Sigmoid colon (tissue), 6 donors: ENCODE measurements at regions not wholly inside any gene's neighbourhood (a gene's known extent, or its start where the extent isn't known, plus 50 kb on each side); places are given as distances from the start of the nearest gene placed in this dataset.

ENCODE experiments used
- DNase-seq: peaks from one replicate; pipeline ENCODE4 v3.0.0-alpha.2; 2019
- H3K27ac ChIP-seq, 4 donors: fragments of 200-600 bp; sonication (generic); one replicate each; pipeline ENCODE4 v1.5.1; 2016 to 2019; ENCODE audit warnings: mild to moderate bottlenecking in 1 of 4
- H3K27me3 ChIP-seq, 3 donors: fragments of 200-600 bp; sonication (generic); one replicate each; pipeline ENCODE4 v1.5.1; 2019; ENCODE audit warnings: mild to moderate bottlenecking in 1 of 3
- H3K36me3 ChIP-seq, 4 donors: fragments of 200-600 bp; sonication (generic); one replicate each; pipeline ENCODE4 v1.5.1; 2016 to 2019
- H3K4me1 ChIP-seq, 4 donors: fragments of 200-600 bp; sonication (generic); one replicate each; pipeline ENCODE4 v1.5.1; 2017 to 2019
- H3K4me3 ChIP-seq, 4 donors: fragments of 200-600 bp; sonication (generic); one replicate each; pipeline ENCODE4 v1.5.1; 2017 to 2019; ENCODE audit warnings: mild to moderate bottlenecking in 2 of 4, moderate library complexity in 1 of 4
- H3K9me3 ChIP-seq, 4 donors: fragments of 200-600 bp in 3 of 4; sonication (generic) in 3 of 4; one replicate each; pipeline versions ENCODE4 v1.5.1 to v1.6.1; 2013 to 2019
- CTCF ChIP-seq, 4 experiments: fragments of 450-650 bp in 3 of 4; fragments of 200-600 bp in 1 of 4; IDR thresholded peaks; one replicate each; pipeline ENCODE4 v1.5.1; 2016 to 2019; ENCODE audit warnings: antibody characterized with exemption in 4 of 4, mild to moderate bottlenecking in 3 of 4, moderate library complexity in 2 of 4
- EP300 ChIP-seq, 4 donors: sonication (generic); formaldehyde crosslinking; IDR thresholded peaks; one replicate each; pipeline ENCODE4 v1.6.1; 2017; ENCODE audit warnings: antibody characterized with exemption in 4 of 4
- POLR2A ChIP-seq, 2 donors: fragments of 450-650 bp; IDR thresholded peaks; one replicate each; pipeline ENCODE4 v1.6.1; 2016; ENCODE audit warnings: antibody characterized with exemption in 2 of 2, mild to moderate bottlenecking in 2 of 2, moderate library complexity in 2 of 2
- POLR2AphosphoS5 ChIP-seq, 4 donors: sonication (generic); formaldehyde crosslinking; IDR thresholded peaks; one replicate each; pipeline ENCODE4 v1.6.1; 2017; ENCODE audit warnings: antibody characterized with exemption in 4 of 4
- WGBS, 2 donors: extraction: QIAGEN DNeasy Blood & Tissue Kit; methylation state at CpG; one replicate each; pipeline ENCODE4 v1.1.7; 2013; 5-methylcytosine and 5-hydroxymethylcytosine counted together
- intact Hi-C: fragments of 100-400 bp; cut with DNase I; formaldehyde crosslinking; loops from one replicate; pipeline ENCODE4 v1.15.1; 2023
- donor health status: healthy with polysubstance abuse.
- donor health status: healthy.

GRCh38 chr1:63032171-63032570 is 248.2 kb downstream of the ATG4C start:
- H3K27me3 ChIP-seq = no peaks in the 10 kb centered on the region
- no peak overlapping the region for H3K27ac ChIP-seq
- no peaks in the 10 kb centered on the region for H3K9me3 ChIP-seq
- H3K4me1 ChIP-seq = no peaks in the 10 kb centered on the region
- H3K4me3 ChIP-seq = no peak overlapping the region
- WGBS, 2 donors = 68 to 88% methylated on average over 4 of the region's 4 CpGs
- no peak for DNase-seq
- TF ChIP-seq POLR2A (IDR thresholded peaks at IDR 0.05) (no peak), POLR2AphosphoS5 (IDR thresholded peaks at IDR 0.05) (no peak), CTCF (IDR thresholded peaks at IDR 0.05) (no peak), EP300 (IDR thresholded peaks at IDR 0.05) (no peak)
- intact Hi-C loops = no loop called here
- H3K36me3 ChIP-seq = no peaks in the 10 kb centered on the region

DNA sequence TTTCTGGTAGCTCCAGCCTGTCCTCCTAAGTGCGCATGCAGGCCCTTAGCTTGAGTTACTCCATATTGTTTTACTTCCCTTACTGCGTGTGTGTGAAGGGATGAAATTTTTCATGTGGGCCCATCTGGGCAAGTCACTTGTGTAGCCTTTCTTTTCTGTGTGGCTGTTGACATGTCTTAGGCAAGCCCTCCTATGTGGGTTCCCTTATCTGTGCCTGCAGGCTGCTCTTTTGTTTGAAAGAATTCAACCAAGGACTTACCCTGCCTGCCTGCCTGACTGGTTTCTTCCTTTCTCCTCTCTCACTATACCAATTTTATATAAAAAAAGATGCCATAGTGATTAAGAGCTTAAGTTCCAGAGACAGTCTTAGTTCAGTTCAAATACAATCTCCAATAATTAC is 249.3 kb downstream of the ATG4C start:
- no peak overlapping the region for H3K4me3 ChIP-seq
- H3K27ac ChIP-seq = no peak overlapping the region
- H3K9me3 ChIP-seq = no peaks in the 10 kb centered on the region
- DNase-seq = no peak
- TF ChIP-seq CTCF (IDR thresholded peaks at IDR 0.05) (no peak), POLR2AphosphoS5 (IDR thresholded peaks at IDR 0.05) (no peak), POLR2A (IDR thresholded peaks at IDR 0.05) (no peak), EP300 (IDR thresholded peaks at IDR 0.05) (no peak)
- WGBS, 2 donors = 73 to 95% methylated on average over 2 of the region's 2 CpGs
- H3K36me3 ChIP-seq = no peaks in the 10 kb centered on the region
- H3K27me3 ChIP-seq = no peaks in the 10 kb centered on the region
- intact Hi-C loops = no loop called here
- H3K4me1 ChIP-seq = no peaks in the 10 kb centered on the region

DNA sequence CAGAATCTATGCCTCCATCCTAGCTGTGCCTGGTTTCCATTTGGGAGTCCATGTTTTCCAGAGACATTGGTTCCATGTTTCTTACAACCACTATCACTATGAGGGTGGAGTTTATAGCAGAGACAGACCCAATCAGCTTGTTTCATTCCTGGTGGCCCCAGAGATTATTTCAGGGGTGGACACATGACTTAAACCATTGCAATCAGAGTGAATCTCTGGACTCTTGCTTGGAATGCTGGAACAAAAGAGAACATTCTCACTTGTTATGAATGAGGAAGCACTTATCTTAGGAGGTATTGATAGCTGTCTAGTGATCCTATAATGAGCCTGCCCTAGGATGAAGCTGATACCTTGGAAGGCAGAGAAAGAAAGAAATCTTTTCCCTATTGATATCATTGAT is 250.3 kb downstream of the ATG4C start:
- Histone ChIP-seq H3K4me1 (no peaks in the 10 kb centered on the region), H3K36me3 (no peaks in the 10 kb centered on the region), H3K4me3 (no peak overlapping the region), H3K9me3 (no peaks in the 10 kb centered on the region), H3K27ac (no peak overlapping the region), H3K27me3 (no peaks in the 10 kb centered on the region)
- DNase-seq = no peak
- no peak for TF ChIP-seq POLR2AphosphoS5 (IDR thresholded peaks at IDR 0.05)
- TF ChIP-seq CTCF (IDR thresholded peaks at IDR 0.05) = no peak
- intact Hi-C loops = no loop called here

DNA sequence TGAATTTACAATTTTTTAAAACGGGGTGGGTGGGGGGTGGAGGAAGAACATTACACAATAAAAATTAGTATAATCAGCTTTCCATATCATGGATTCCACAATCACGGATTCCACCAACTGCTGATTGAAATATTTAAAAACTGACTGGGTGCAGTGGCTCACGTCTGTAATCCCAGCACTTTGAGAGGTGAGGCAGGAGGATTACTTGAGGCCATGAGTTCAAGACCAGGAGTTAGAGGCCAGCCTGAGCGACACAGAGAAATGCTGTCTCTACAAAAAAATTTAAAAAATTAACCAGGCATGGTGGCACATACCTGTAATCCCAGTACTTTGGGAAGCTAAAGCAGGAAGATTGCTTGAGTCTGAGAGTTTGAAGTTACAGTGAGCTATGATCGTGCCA is 254.7 kb downstream of the ATG4C start:
- H3K9me3 ChIP-seq = no peaks in the 10 kb centered on the region
- 81 to 87% methylated on average over 5 of the region's 5 CpGs for WGBS, 2 donors
- no peaks in the 10 kb centered on the region for H3K36me3 ChIP-seq
- intact Hi-C loops = no loop called here
- H3K27ac ChIP-seq = no peak overlapping the region
- H3K4me1 ChIP-seq = no peaks in the 10 kb centered on the region
- TF ChIP-seq CTCF (IDR thresholded peaks at IDR 0.05) (no peak), POLR2A (IDR thresholded peaks at IDR 0.05) (no peak), EP300 (IDR thresholded peaks at IDR 0.05) (no peak), POLR2AphosphoS5 (IDR thresholded peaks at IDR 0.05) (no peak)
- no peak for DNase-seq
- no peaks in the 10 kb centered on the region for H3K27me3 ChIP-seq
- H3K4me3 ChIP-seq = no peak overlapping the region

GRCh38 chr1:63041660-63042059 is 257.7 kb downstream of the ATG4C start:
- intact Hi-C loops = no loop called here
- H3K9me3 ChIP-seq = no peaks in the 10 kb centered on the region
- H3K4me3 ChIP-seq = no peak overlapping the region
- WGBS, 2 donors = 75 to 84% methylated on average over 3 of the region's 3 CpGs
- no peaks in the 10 kb centered on the region for H3K36me3 ChIP-seq
- no peaks in the 10 kb centered on the region for H3K4me1 ChIP-seq
- TF ChIP-seq EP300 (IDR thresholded peaks at IDR 0.05) (no peak), POLR2A (IDR thresholded peaks at IDR 0.05) (no peak), CTCF (IDR thresholded peaks at IDR 0.05) (no peak), POLR2AphosphoS5 (IDR thresholded peaks at IDR 0.05) (no peak)
- H3K27ac ChIP-seq = no peak overlapping the region
- H3K27me3 ChIP-seq = no peaks in the 10 kb centered on the region
- no peak for DNase-seq
